ENCODE measurements at regions not wholly inside any gene's neighbourhood (a gene's known extent, or its start where the extent isn't known, plus 50 kb on each side); places are given as distances from the start of the nearest gene placed in this dataset.

- TF ChIP-seq, protein P1, sequence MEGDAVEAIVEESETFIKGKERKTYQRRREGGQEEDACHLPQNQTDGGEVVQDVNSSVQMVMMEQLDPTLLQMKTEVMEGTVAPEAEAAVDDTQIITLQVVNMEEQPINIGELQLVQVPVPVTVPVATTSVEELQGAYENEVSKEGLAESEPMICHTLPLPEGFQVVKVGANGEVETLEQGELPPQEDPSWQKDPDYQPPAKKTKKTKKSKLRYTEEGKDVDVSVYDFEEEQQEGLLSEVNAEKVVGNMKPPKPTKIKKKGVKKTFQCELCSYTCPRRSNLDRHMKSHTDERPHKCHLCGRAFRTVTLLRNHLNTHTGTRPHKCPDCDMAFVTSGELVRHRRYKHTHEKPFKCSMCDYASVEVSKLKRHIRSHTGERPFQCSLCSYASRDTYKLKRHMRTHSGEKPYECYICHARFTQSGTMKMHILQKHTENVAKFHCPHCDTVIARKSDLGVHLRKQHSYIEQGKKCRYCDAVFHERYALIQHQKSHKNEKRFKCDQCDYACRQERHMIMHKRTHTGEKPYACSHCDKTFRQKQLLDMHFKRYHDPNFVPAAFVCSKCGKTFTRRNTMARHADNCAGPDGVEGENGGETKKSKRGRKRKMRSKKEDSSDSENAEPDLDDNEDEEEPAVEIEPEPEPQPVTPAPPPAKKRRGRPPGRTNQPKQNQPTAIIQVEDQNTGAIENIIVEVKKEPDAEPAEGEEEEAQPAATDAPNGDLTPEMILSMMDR (conservative IDR thresholded peaks at IDR 0.05; ENCODE audit: low read depth, low read length): no peak
- TF ChIP-seq EZH2 (IDR thresholded peaks at IDR 0.05; ENCODE audit: borderline replicate concordance, low read depth, low read length, poor library complexity, severe bottlenecking): no peak
Measured at GRCh38 chr13:111451402-111451801, 131.0 kb downstream of the TEX29 start.
